Esophagus muscularis mucosa (tissue), 4 donors: ENCODE measurements at regions not wholly inside any gene's neighbourhood (a gene's known extent, or its start where the extent isn't known, plus 50 kb on each side); places are given as distances from the start of the nearest gene placed in this dataset.

Experiments used
- DNase-seq: peaks from one replicate; pipeline ENCODE4 v3.0.0-alpha.2; 2017; ENCODE audit errors: extremely low spot score
- H3K27ac ChIP-seq, 4 donors: fragments of 200-600 bp; sonication (generic); replicated peaks in 1 of 4; 1 replicate in 3 of 4; 2 replicates in 1 of 4; pipeline ENCODE4 v1.5.1; 2016 to 2019; ENCODE audit warnings: mild to moderate bottlenecking in 1 of 4
- H3K27me3 ChIP-seq, 4 donors: fragments of 200-600 bp; sonication (generic); one replicate each; pipeline versions ENCODE4 v1.5.1 to v1.6.0; 2016 to 2019
- H3K36me3 ChIP-seq, 4 donors: fragments of 200-600 bp; sonication (generic); one replicate each; pipeline ENCODE4 v1.5.1; 2016 to 2019
- H3K4me1 ChIP-seq, 4 donors: fragments of 200-600 bp; sonication (generic); one replicate each; pipeline ENCODE4 v1.5.1; 2016 to 2019
- H3K4me3 ChIP-seq, 4 donors: fragments of 200-600 bp; sonication (generic); 1 replicate in 2 of 4; 2 replicates in 2 of 4; pipeline ENCODE4 v1.5.1; 2016 to 2019; ENCODE audit warnings: mild to moderate bottlenecking in 4 of 4, moderate library complexity in 1 of 4
- H3K9me3 ChIP-seq, 4 donors: fragments of 200-600 bp; sonication (generic); 1 replicate in 3 of 4; 2 replicates in 1 of 4; pipeline ENCODE4 v1.5.1; 2016 to 2019
- CTCF ChIP-seq, 3 experiments: fragments of 200-600 bp in 2 of 3; fragments of 450-650 bp in 1 of 3; sonication (generic) in 2 of 3; IDR thresholded peaks; one replicate each; pipeline ENCODE4 v1.5.1; 2017 to 2019; ENCODE audit warnings: antibody characterized with exemption in 3 of 3, mild to moderate bottlenecking in 2 of 3, moderate library complexity in 1 of 3
- EP300 ChIP-seq: sonication (generic); formaldehyde crosslinking; IDR thresholded peaks from one replicate; pipeline ENCODE4 v1.6.1; 2017; ENCODE audit warnings: antibody characterized with exemption
- POLR2A ChIP-seq: fragments of 450-650 bp; IDR thresholded peaks from one replicate; pipeline ENCODE4 v1.6.1; 2017; ENCODE audit warnings: antibody characterized with exemption, moderate library complexity, mild to moderate bottlenecking, low read depth
- POLR2AphosphoS5 ChIP-seq, 2 donors: sonication (generic); formaldehyde crosslinking; IDR thresholded peaks; one replicate each; pipeline ENCODE4 v1.6.1; 2017; ENCODE audit warnings: antibody characterized with exemption in 2 of 2
- WGBS: methylation state at CpG from one replicate; pipeline ENCODE4 v1.1.5; 2018; 5-methylcytosine and 5-hydroxymethylcytosine counted together
- intact Hi-C: fragments of 100-400 bp; cut with DNase I; formaldehyde crosslinking; loops from one replicate; pipeline ENCODE4 v1.15.1; 2023

- 88% methylated on average over 3 of the region's 3 CpGs for WGBS
- intact Hi-C loops: no loop called here
- TF ChIP-seq EP300 (no peak), POLR2AphosphoS5 (IDR thresholded peaks at IDR 0.05) (no peak), POLR2A (no peak), CTCF (IDR thresholded peaks at IDR 0.05) (no peak)
- no peak for DNase-seq
- Histone ChIP-seq H3K27ac (no peak overlapping the region), H3K27me3 (no peaks in the 10 kb centered on the region), H3K36me3 (no peaks in the 10 kb centered on the region), H3K4me3 (no peak overlapping the region), H3K4me1 (no peaks in the 10 kb centered on the region), H3K9me3 (no peaks in the 10 kb centered on the region)
Measured at GRCh38 chr3:34475851-34476250, 677.4 kb downstream of the PDCD6IP start.

GRCh38 chr3:34483311-34483887 is 685.0 kb downstream of the PDCD6IP start:
- Histone ChIP-seq H3K27me3 (no peaks in the 10 kb centered on the region), H3K36me3 (no peaks in the 10 kb centered on the region), H3K9me3 (no peaks in the 10 kb centered on the region), H3K4me3 (peak overlapping the region in 3 of 4 donors; percentile 6 to 30 (median 13)), H3K4me1 (peaks cover 0 to 3% (median 0%) of the 10 kb centered on the region in 4 donors), H3K27ac (no peak overlapping the region)
- intact Hi-C loops: no loop called here
- DNase-seq: no peak
- TF ChIP-seq POLR2AphosphoS5 (IDR thresholded peaks at IDR 0.05) (no peak), CTCF (IDR thresholded peaks at IDR 0.05) (no peak), POLR2A (no peak), EP300 (no peak)
- WGBS: 42% methylated on average over 1 of the region's 1 CpG

GRCh38 chr3:34504366-34504765 is 705.9 kb downstream of the PDCD6IP start:
- no peaks in the 10 kb centered on the region for H3K9me3 ChIP-seq
- no peaks in the 10 kb centered on the region for H3K36me3 ChIP-seq
- intact Hi-C loops: no loop called here
- WGBS: 83% methylated on average over 4 of the region's 4 CpGs
- DNase-seq: no peak
- no peaks in the 10 kb centered on the region for H3K27me3 ChIP-seq
- TF ChIP-seq CTCF (IDR thresholded peaks at IDR 0.05): no peak
- TF ChIP-seq EP300: no peak
- no peak for TF ChIP-seq POLR2A
- TF ChIP-seq POLR2AphosphoS5 (IDR thresholded peaks at IDR 0.05): no peak
- H3K27ac ChIP-seq: no peak overlapping the region
- H3K4me3 ChIP-seq: no peak overlapping the region
- H3K4me1 ChIP-seq: no peaks in the 10 kb centered on the region

GRCh38 chr3:34504775-34505174 is 706.3 kb downstream of the PDCD6IP start:
- Histone ChIP-seq H3K27me3 (no peaks in the 10 kb centered on the region), H3K4me3 (no peak overlapping the region), H3K27ac (no peak overlapping the region), H3K36me3 (no peaks in the 10 kb centered on the region), H3K9me3 (no peaks in the 10 kb centered on the region), H3K4me1 (no peaks in the 10 kb centered on the region)
- TF ChIP-seq EP300 (no peak), POLR2AphosphoS5 (IDR thresholded peaks at IDR 0.05) (no peak), POLR2A (no peak), CTCF (IDR thresholded peaks at IDR 0.05) (no peak)
- WGBS: 25% methylated on average over 4 of the region's 4 CpGs
- intact Hi-C loops: no loop called here
- no peak for DNase-seq

- H3K27me3 ChIP-seq: no peaks in the 10 kb centered on the region
- H3K4me1 ChIP-seq: no peaks in the 10 kb centered on the region
- no peak for DNase-seq
- intact Hi-C loops: no loop called here
- H3K9me3 ChIP-seq: no peaks in the 10 kb centered on the region
- H3K36me3 ChIP-seq: no peaks in the 10 kb centered on the region
- no peak overlapping the region for H3K4me3 ChIP-seq
- TF ChIP-seq CTCF (IDR thresholded peaks at IDR 0.05) (no peak), POLR2A (no peak), EP300 (no peak), POLR2AphosphoS5 (IDR thresholded peaks at IDR 0.05) (no peak)
- H3K27ac ChIP-seq: no peak overlapping the region
Measured at GRCh38 chr3:34508732-34509131, 710.3 kb downstream of the PDCD6IP start.
